RWPE2 (cell line): ENCODE measurements at regions not wholly inside any gene's neighbourhood (a gene's known extent, or its start where the extent isn't known, plus 50 kb on each side); places are given as distances from the start of the nearest gene placed in this dataset.

Source experiments
- ATAC-seq: fragments of 200-7000 bp; cut with Tn5 transposase; 3 replicates; pipeline ENCODE4 v1.9.1; 2021; ENCODE audit warnings: low read depth
- DNase-seq: peaks from one replicate; pipeline ENCODE4 v3.0.0-alpha.2; 2020; ENCODE audit warnings: low spot score
- H3K27ac ChIP-seq: fragments of 450-650 bp; 2 replicates; pipeline ENCODE4 v1.5.1; 2017; ENCODE audit warnings: mild to moderate bottlenecking; ENCODE audit not compliant: poor library complexity, severe bottlenecking
- H3K27me3 ChIP-seq: fragments of 250-450 bp; sonication (Bioruptor Pico); 2 replicates; pipeline ENCODE4 v1.5.1; 2021; ENCODE audit warnings: mild to moderate bottlenecking, moderate library complexity; ENCODE audit not compliant: insufficient read depth, poor library complexity, severe bottlenecking
- H3K36me3 ChIP-seq: fragments of 250-450 bp; sonication (Bioruptor Pico); 2 replicates; pipeline ENCODE4 v1.5.1; 2020; ENCODE audit warnings: low read depth, mild to moderate bottlenecking, moderate library complexity
- H3K4me1 ChIP-seq: fragments of 250-450 bp; sonication (Bioruptor Pico); 2 replicates; pipeline ENCODE4 v1.5.1; 2021; ENCODE audit warnings: mild to moderate bottlenecking, moderate library complexity; ENCODE audit not compliant: insufficient read depth, poor library complexity, severe bottlenecking
- H3K4me3 ChIP-seq: fragments of 250-450 bp; sonication (Bioruptor Pico); 2 replicates; pipeline ENCODE4 v1.5.1; 2021; ENCODE audit warnings: mild to moderate bottlenecking, moderate library complexity; ENCODE audit not compliant: severe bottlenecking
- H3K9me3 ChIP-seq: fragments of 250-450 bp; sonication (Bioruptor Pico); 2 replicates; pipeline ENCODE4 v1.5.1; 2021; ENCODE audit warnings: mild to moderate bottlenecking, moderate library complexity; ENCODE audit not compliant: severe bottlenecking
- CTCF ChIP-seq: fragments of 450-650 bp; IDR thresholded peaks from one replicate; pipeline ENCODE4 v1.5.1; 2017; ENCODE audit warnings: mild to moderate bottlenecking, moderate library complexity; ENCODE audit not compliant: poor library complexity, severe bottlenecking

- no peaks in the 10 kb centered on the region for H3K27me3 ChIP-seq
- peaks cover 36% of the 10 kb centered on the region for H3K4me1 ChIP-seq
- ATAC-seq: no peak
- no peaks in the 10 kb centered on the region for H3K9me3 ChIP-seq
- H3K4me3 ChIP-seq: no peak overlapping the region
- no peaks in the 10 kb centered on the region for H3K36me3 ChIP-seq
- DNase-seq: no peak
- no peak for TF ChIP-seq CTCF
- H3K27ac ChIP-seq: no peak overlapping the region
Measured at GRCh38 chr20:53832499-53832898, 237.9 kb downstream of the BCAS1 start.

GRCh38 chr20:53831812-53832211, 238.2 kb upstream of the ZNF217 start:
- TF ChIP-seq CTCF: no peak
- Histone ChIP-seq H3K36me3 (no peaks in the 10 kb centered on the region), H3K27me3 (no peaks in the 10 kb centered on the region), H3K9me3 (no peaks in the 10 kb centered on the region), H3K4me1 (peaks cover 43% of the 10 kb centered on the region), H3K4me3 (no peak overlapping the region), H3K27ac (peak overlapping the region; percentile 100)
- no peak for DNase-seq
- ATAC-seq: no peak

GRCh38 chr20:53831228-53831627, 237.6 kb upstream of the ZNF217 start:
- Histone ChIP-seq H3K27ac (peak overlapping the region; percentile 100), H3K36me3 (no peaks in the 10 kb centered on the region), H3K4me3 (no peak overlapping the region), H3K27me3 (no peaks in the 10 kb centered on the region), H3K4me1 (peaks cover 44% of the 10 kb centered on the region), H3K9me3 (no peaks in the 10 kb centered on the region)
- ATAC-seq (no peak), DNase-seq (no peak)
- TF ChIP-seq CTCF: no peak

- Histone ChIP-seq H3K27me3 (no peaks in the 10 kb centered on the region), H3K9me3 (no peaks in the 10 kb centered on the region), H3K27ac (peak overlapping the region; percentile 100), H3K4me1 (peaks cover 44% of the 10 kb centered on the region), H3K36me3 (no peaks in the 10 kb centered on the region), H3K4me3 (no peak overlapping the region)
- ATAC-seq (0 out of 3 replicates have a peak, but pooled peaks have one; percentile 2), DNase-seq (no peak)
- TF ChIP-seq CTCF: no peak
Measured at GRCh38 chr20:53829724-53830521, 236.3 kb upstream of the ZNF217 start.

DNA sequence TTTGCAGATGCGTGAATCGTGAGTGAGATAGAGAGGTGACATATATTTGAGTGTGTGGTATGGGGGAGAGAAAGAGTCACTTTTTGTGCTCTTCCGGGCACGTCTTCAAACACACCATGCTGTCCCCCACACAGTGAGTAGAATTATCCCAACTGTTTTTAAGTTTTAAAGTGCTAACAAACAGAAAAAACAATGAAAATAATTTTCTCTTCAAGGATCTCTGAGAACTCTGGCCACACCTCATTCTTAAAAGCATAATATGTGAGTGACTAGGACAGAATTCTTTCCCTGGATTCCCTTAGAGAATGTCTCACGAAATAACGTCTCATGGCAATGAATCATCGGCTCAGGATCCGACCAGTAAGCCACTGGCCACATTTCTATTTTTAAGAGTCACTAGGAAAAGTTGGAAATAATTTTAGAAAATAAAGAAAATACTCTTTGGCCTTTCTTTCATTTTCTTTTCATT, 235.7 kb upstream of the ZNF217 start:
- Histone ChIP-seq H3K4me1 (peaks cover 43% of the 10 kb centered on the region), H3K9me3 (no peaks in the 10 kb centered on the region), H3K36me3 (no peaks in the 10 kb centered on the region), H3K4me3 (peak overlapping the region; percentile 2), H3K27me3 (no peaks in the 10 kb centered on the region), H3K27ac (peak overlapping the region; percentile 100)
- ATAC-seq: peak; percentile 86
- DNase-seq: no peak
- peak; percentile 0 for TF ChIP-seq CTCF
